GM12878 (cell line): ENCODE measurements at regions not wholly inside any gene's neighbourhood (a gene's known extent, or its start where the extent isn't known, plus 50 kb on each side); places are given as distances from the start of the nearest gene placed in this dataset.

Experiments used
- ATAC-seq: fragments of 200-7000 bp; cut with Tn5 transposase; 3 replicates; pipeline ENCODE4 v1.9.1; 2020; ENCODE audit warnings: mild to moderate bottlenecking, moderate library complexity
- BruUV-seq: library from RNA; stranded (reverse); fragments of 400-500 nt; replicated peaks from 2 replicates; lab custom pipeline; 2021; lab: Mats Ljungman, UMichigan
- CTCF ChIA-PET: fragments of 300-600 bp; sonication (Branson Sonifier 250); formaldehyde crosslinking; extraction: SDS; loops from one replicate; lab custom pipeline; 2021; ENCODE audit warnings: inconsistent platforms; lab: Yijun Ruan, JAX
- POLR2A ChIA-PET: fragments of 350-600 bp; formaldehyde crosslinking; extraction: SDS; loops from one replicate; lab custom pipeline; 2021; ENCODE audit warnings: inconsistent platforms; lab: Charles Lee
- RAD21 ChIA-PET: fragments of 300-600 bp; sonication (Branson Sonifier 250); formaldehyde crosslinking; loops from one replicate; lab custom pipeline; 2023; ENCODE audit warnings: antibody characterized with exemption; ENCODE audit not compliant: unreplicated experiment; lab: Charles Lee
- SMC1A ChIA-PET: fragments of 300-600 bp; sonication (Branson Sonifier 250); formaldehyde crosslinking; loops from one replicate; lab custom pipeline; 2023; ENCODE audit not compliant: unreplicated experiment, uncharacterized antibody; lab: Charles Lee
- DNase-seq: peaks from one replicate; pipeline ENCODE4 v3.0.0-alpha.2; 2011; ENCODE audit warnings: low read depth, low spot score
- FAIRE-seq: peaks from 3 replicates; lab custom pipeline; 2011; peaks lifted over from hg19 to GRCh38; lab: Jason Lieb, UNC
- H2AFZ ChIP-seq: 2 replicates; pipeline ENCODE4 v1.6.0; 2011; ENCODE audit warnings: low read depth, low read length, control low read depth; ENCODE audit not compliant: control insufficient read depth
- H3K27ac ChIP-seq: 2 replicates; pipeline ENCODE4 v1.5.1; 2011; ENCODE audit warnings: control low read depth; ENCODE audit not compliant: control insufficient read depth, insufficient read depth
- H3K27me3 ChIP-seq, 2 experiments: replicated peaks in 1 of 2; 2 replicates each; pipeline versions ENCODE4 v1.6.0 to v1.6.1; 2011; ENCODE audit warnings: low read length in 1 of 2; ENCODE audit not compliant: control insufficient read depth in 2 of 2, insufficient read depth in 2 of 2
- H3K36me3 ChIP-seq, 2 experiments: 2 replicates each; pipeline ENCODE4 v1.5.1; 2011; ENCODE audit warnings: low read length in 1 of 2; ENCODE audit not compliant: control insufficient read depth in 2 of 2, insufficient read depth in 2 of 2
- H3K4me1 ChIP-seq: 2 replicates; pipeline ENCODE4 v1.6.1; 2011; ENCODE audit warnings: mild to moderate bottlenecking, low read length, moderate library complexity, mixed read lengths; ENCODE audit not compliant: control insufficient read depth, insufficient read depth
- H3K4me2 ChIP-seq: 2 replicates; pipeline ENCODE4 v1.6.0; 2011; ENCODE audit warnings: control low read depth; ENCODE audit not compliant: control insufficient read depth, insufficient read depth
- H3K4me3 ChIP-seq: fragments of 200-600 bp; sonication (generic); 2 replicates; pipeline ENCODE4 v1.5.1; 2016
- H3K79me2 ChIP-seq: 2 replicates; pipeline ENCODE4 v1.6.0; 2011; ENCODE audit warnings: low read length; ENCODE audit not compliant: control insufficient read depth, insufficient read depth
- H3K9ac ChIP-seq: 2 replicates; pipeline ENCODE4 v1.8.0; 2011; ENCODE audit warnings: low read length, control low read depth, mixed read lengths; ENCODE audit not compliant: control insufficient read depth, insufficient read depth
- H3K9me3 ChIP-seq: replicated peaks from 3 replicates; pipeline ENCODE4 v1.5.1; 2011; ENCODE audit warnings: mild to moderate bottlenecking, low read length; ENCODE audit not compliant: control insufficient read depth, insufficient read depth
- H4K20me1 ChIP-seq: 2 replicates; pipeline ENCODE4 v1.6.0; 2011; ENCODE audit not compliant: control insufficient read depth, insufficient read depth
- FOXK2 ChIP-seq: fragments of 450-650 bp; IDR thresholded peaks from 2 replicates; pipeline ENCODE4 v1.6.1; 2017; ENCODE audit warnings: mild to moderate bottlenecking, moderate library complexity
- GATAD2B ChIP-seq: fragments of 450-650 bp; conservative IDR thresholded peaks from 2 replicates; pipeline ENCODE4 v1.6.1; 2017; ENCODE audit warnings: low read depth, mild to moderate bottlenecking, moderate library complexity
- HDAC6 ChIP-seq: fragments of 200-600 bp; sonication (generic); IDR thresholded peaks from one replicate; pipeline ENCODE4 v1.8.0; 2017; ENCODE audit warnings: antibody characterized with exemption; ENCODE audit not compliant: unreplicated experiment
- IRF4 ChIP-seq: IDR thresholded peaks from 2 replicates; pipeline ENCODE4 v1.6.1; 2011; ENCODE audit warnings: low read depth, low read length
- JUNB ChIP-seq: IDR thresholded peaks from 2 replicates; pipeline ENCODE4 v1.6.1; 2016; ENCODE audit warnings: antibody characterized with exemption, mild to moderate bottlenecking
- NFIC ChIP-seq: IDR thresholded peaks from 2 replicates; pipeline ENCODE4 v1.6.1; 2012; ENCODE audit warnings: low read depth, mild to moderate bottlenecking, inconsistent platforms, low read length, moderate library complexity
- PAX8 ChIP-seq: fragments of 450-650 bp; IDR thresholded peaks from 2 replicates; pipeline ENCODE4 v1.6.1; 2017; ENCODE audit warnings: mild to moderate bottlenecking, moderate library complexity
- SIN3A ChIP-seq: IDR thresholded peaks from 2 replicates; pipeline ENCODE4 v1.6.1; 2012; ENCODE audit warnings: low read depth, low read length, improper control_type of control experiment
- SREBF2 ChIP-seq: IDR thresholded peaks from 2 replicates; pipeline ENCODE4 v1.6.1; 2012; ENCODE audit warnings: mild to moderate bottlenecking, low read length
- TCF12 ChIP-seq: IDR thresholded peaks from 2 replicates; pipeline ENCODE4 v1.6.1; 2011; ENCODE audit warnings: low read depth, mild to moderate bottlenecking, low read length
- TCF7 ChIP-seq: IDR thresholded peaks from 2 replicates; pipeline ENCODE4 v1.6.1; 2014; ENCODE audit warnings: antibody characterized with exemption, borderline replicate concordance
- ZNF207 ChIP-seq: fragments of 450-650 bp; IDR thresholded peaks from 2 replicates; pipeline ENCODE4 v1.6.1; 2014; ENCODE audit warnings: antibody characterized with exemption, mild to moderate bottlenecking, borderline replicate concordance
- WGBS: methylation state at CpG from one replicate; pipeline ENCODE4 v1.1.6; 2016; ENCODE audit warnings: low lambda C conversion rate; ENCODE audit not compliant: insufficient replicate concordance, insufficient coverage; ENCODE audit errors: missing lambda C conversion rate; 5-methylcytosine and 5-hydroxymethylcytosine counted together
- in situ Hi-C: fragments of 300-500 bp; cut with MboI; formaldehyde crosslinking; loops from 9 replicates; pipeline ENCODE4 v1.14.3; 2018; ENCODE audit warnings: mixed read lengths
- intact Hi-C: fragments of 100-400 bp; cut with micrococcal nuclease; formaldehyde crosslinking; loops from one replicate; pipeline ENCODE4 v1.14.2; 2022; ENCODE audit not compliant: unreplicated experiment
- TF ChIP-seq, protein P1 (sequence below): fragments of 450-650 bp; IDR thresholded peaks from 2 replicates; pipeline ENCODE4 v1.6.1; 2017; ENCODE audit warnings: mild to moderate bottlenecking
- TF ChIP-seq, protein P2 (sequence below): IDR thresholded peaks from 2 replicates; pipeline ENCODE4 v1.6.1; 2012; ENCODE audit warnings: mild to moderate bottlenecking, low read depth, low read length
- TF ChIP-seq, protein P3 (sequence below): fragments of 450-650 bp; IDR thresholded peaks from 2 replicates; pipeline ENCODE4 v1.6.1; 2014; ENCODE audit warnings: mild to moderate bottlenecking
- TF ChIP-seq, protein P4 (sequence below): fragments of 450-650 bp; IDR thresholded peaks from 2 replicates; pipeline ENCODE4 v1.6.1; 2018; ENCODE audit warnings: borderline replicate concordance, mild to moderate bottlenecking; ENCODE audit not compliant: partially characterized antibody

DNA sequence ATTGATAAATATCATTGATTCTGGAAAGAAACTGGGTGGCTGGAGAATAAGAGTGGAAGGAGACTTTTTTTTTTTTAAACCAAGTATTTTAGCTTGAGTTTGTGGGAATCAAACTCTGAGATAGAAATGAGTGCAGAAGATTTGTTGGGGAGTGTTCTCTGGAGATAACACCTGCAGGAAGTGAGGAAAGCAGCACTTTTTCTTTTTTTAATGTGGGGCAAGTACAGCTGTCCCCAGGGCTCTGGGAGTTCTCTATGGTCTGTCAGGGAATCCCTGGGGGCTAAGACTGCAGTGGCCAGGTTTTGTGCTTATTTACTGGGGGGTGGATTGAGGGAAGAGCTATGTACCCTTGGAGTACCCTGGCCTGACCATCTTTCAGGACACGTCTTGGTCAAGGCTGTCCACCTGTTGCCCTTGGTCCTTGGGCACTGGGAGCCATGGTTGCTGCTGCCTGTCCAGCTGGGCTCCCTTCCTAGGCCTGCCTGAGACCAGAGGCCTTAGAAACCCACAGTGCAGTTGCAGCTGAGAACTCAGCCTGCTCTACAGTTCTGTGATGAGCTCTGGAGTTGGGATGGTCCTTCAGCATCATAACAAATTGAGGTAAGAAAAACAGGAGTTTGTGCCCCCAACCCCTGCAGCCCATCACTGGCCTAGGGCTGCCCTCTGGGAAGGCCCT is 85.8 kb downstream of the PHAX start:
- no peak overlapping the region for H3K4me3 ChIP-seq
- H3K4me1 ChIP-seq: peaks cover 9% of the 10 kb centered on the region
- no peak overlapping the region for H3K27ac ChIP-seq
- intact Hi-C loops: no loop called here
- ChIA-PET POLR2A (interaction anchor here (0.5 to 2.9 kb wide), 9 partner anchors 12 to 462 kb away, joined by 3 to 9 read pairs (median 4); partner anchors contain the start of gene LMNB1), RAD21 (interaction anchor here (1.0 to 5.5 kb wide), 4 partner anchors 14 to 93 kb away, joined by 3 to 62 read pairs (median 5); partner anchors contain the start of gene LMNB1), SMC1A (interaction anchor here (1.1 to 16.6 kb wide), 10 partner anchors 10 to 115 kb away, joined by 3 to 441 read pairs (median 7); partner anchors contain the start of gene LMNB1), CTCF (interaction anchor here (0.7 to 16.4 kb wide), 12 partner anchors 10 to 343 kb away, joined by 3 to 445 read pairs (median 4); partner anchors contain the start of gene LMNB1)
- no peaks in the 10 kb centered on the region for H3K27me3 ChIP-seq
- H2AFZ ChIP-seq: peak overlapping the region; percentile 1
- H4K20me1 ChIP-seq: no peaks in the 10 kb centered on the region
- DNase-seq (peak; percentile 15), FAIRE-seq (no peak), ATAC-seq (peak; percentile 68)
- no peaks in the 10 kb centered on the region for H3K79me2 ChIP-seq
- no peak overlapping the region for H3K9ac ChIP-seq
- in situ Hi-C loops: no loop called here
- no TSS peak for BruUV-seq
- WGBS: 0% methylated on average over 1 of the region's 1 CpG
- H3K9me3 ChIP-seq: no peaks in the 10 kb centered on the region
- no peak overlapping the region for H3K4me2 ChIP-seq
- H3K36me3 ChIP-seq: no peaks in the 10 kb centered on the region
- no peak for TF ChIP-seq HDAC6
- no peak for TF ChIP-seq ZNF207
- no peak for TF ChIP-seq FOXK2
- no peak for TF ChIP-seq GATAD2B
- TF ChIP-seq, protein P1, sequence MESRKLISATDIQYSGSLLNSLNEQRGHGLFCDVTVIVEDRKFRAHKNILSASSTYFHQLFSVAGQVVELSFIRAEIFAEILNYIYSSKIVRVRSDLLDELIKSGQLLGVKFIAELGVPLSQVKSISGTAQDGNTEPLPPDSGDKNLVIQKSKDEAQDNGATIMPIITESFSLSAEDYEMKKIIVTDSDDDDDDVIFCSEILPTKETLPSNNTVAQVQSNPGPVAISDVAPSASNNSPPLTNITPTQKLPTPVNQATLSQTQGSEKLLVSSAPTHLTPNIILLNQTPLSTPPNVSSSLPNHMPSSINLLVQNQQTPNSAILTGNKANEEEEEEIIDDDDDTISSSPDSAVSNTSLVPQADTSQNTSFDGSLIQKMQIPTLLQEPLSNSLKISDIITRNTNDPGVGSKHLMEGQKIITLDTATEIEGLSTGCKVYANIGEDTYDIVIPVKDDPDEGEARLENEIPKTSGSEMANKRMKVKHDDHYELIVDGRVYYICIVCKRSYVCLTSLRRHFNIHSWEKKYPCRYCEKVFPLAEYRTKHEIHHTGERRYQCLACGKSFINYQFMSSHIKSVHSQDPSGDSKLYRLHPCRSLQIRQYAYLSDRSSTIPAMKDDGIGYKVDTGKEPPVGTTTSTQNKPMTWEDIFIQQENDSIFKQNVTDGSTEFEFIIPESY: no peak
- TF ChIP-seq JUNB: no peak
- no peak for TF ChIP-seq SREBF2
- TF ChIP-seq NFIC: no peak
- TF ChIP-seq, protein P2, sequence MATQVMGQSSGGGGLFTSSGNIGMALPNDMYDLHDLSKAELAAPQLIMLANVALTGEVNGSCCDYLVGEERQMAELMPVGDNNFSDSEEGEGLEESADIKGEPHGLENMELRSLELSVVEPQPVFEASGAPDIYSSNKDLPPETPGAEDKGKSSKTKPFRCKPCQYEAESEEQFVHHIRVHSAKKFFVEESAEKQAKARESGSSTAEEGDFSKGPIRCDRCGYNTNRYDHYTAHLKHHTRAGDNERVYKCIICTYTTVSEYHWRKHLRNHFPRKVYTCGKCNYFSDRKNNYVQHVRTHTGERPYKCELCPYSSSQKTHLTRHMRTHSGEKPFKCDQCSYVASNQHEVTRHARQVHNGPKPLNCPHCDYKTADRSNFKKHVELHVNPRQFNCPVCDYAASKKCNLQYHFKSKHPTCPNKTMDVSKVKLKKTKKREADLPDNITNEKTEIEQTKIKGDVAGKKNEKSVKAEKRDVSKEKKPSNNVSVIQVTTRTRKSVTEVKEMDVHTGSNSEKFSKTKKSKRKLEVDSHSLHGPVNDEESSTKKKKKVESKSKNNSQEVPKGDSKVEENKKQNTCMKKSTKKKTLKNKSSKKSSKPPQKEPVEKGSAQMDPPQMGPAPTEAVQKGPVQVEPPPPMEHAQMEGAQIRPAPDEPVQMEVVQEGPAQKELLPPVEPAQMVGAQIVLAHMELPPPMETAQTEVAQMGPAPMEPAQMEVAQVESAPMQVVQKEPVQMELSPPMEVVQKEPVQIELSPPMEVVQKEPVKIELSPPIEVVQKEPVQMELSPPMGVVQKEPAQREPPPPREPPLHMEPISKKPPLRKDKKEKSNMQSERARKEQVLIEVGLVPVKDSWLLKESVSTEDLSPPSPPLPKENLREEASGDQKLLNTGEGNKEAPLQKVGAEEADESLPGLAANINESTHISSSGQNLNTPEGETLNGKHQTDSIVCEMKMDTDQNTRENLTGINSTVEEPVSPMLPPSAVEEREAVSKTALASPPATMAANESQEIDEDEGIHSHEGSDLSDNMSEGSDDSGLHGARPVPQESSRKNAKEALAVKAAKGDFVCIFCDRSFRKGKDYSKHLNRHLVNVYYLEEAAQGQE: no peak
- TF ChIP-seq IRF4: no peak
- TF ChIP-seq PAX8: no peak
- TF ChIP-seq, protein P3, sequence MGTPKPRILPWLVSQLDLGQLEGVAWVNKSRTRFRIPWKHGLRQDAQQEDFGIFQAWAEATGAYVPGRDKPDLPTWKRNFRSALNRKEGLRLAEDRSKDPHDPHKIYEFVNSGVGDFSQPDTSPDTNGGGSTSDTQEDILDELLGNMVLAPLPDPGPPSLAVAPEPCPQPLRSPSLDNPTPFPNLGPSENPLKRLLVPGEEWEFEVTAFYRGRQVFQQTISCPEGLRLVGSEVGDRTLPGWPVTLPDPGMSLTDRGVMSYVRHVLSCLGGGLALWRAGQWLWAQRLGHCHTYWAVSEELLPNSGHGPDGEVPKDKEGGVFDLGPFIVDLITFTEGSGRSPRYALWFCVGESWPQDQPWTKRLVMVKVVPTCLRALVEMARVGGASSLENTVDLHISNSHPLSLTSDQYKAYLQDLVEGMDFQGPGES: no peak
- no peak for TF ChIP-seq TCF7
- TF ChIP-seq, protein P4, sequence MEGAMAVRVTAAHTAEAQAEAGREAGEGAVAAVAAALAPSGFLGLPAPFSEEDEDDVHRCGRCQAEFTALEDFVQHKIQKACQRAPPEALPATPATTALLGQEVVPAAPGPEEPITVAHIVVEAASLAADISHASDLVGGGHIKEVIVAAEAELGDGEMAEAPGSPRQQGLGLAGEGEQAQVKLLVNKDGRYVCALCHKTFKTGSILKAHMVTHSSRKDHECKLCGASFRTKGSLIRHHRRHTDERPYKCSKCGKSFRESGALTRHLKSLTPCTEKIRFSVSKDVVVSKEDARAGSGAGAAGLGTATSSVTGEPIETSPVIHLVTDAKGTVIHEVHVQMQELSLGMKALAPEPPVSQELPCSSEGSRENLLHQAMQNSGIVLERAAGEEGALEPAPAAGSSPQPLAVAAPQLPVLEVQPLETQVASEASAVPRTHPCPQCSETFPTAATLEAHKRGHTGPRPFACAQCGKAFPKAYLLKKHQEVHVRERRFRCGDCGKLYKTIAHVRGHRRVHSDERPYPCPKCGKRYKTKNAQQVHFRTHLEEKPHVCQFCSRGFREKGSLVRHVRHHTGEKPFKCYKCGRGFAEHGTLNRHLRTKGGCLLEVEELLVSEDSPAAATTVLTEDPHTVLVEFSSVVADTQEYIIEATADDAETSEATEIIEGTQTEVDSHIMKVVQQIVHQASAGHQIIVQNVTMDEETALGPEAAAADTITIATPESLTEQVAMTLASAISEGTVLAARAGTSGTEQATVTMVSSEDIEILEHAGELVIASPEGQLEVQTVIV: no peak
- TF ChIP-seq TCF12: peak; percentile 61; the same call in 1 of the 2 replicates
- no peak for TF ChIP-seq SIN3A
